MCF 10A (cell line): ENCODE measurements at regions not wholly inside any gene's neighbourhood (a gene's known extent, or its start where the extent isn't known, plus 50 kb on each side); places are given as distances from the start of the nearest gene placed in this dataset.

Experiments
- BruUV-seq: library from RNA; stranded (reverse); fragments of 400-500 nt; replicated peaks from 2 replicates; lab custom pipeline; 2021; lab: Mats Ljungman, UMichigan
- CTCF ChIA-PET: fragments of 300-600 bp; sonication (Branson Sonifier 250); formaldehyde crosslinking; extraction: SDS; loops from one replicate; lab custom pipeline; 2021; ENCODE audit warnings: antibody characterized with exemption, inconsistent platforms; lab: Yijun Ruan, JAX
- POLR2A ChIA-PET: fragments of 300-600, 350-650 bp; sonication (Branson Sonifier 250); formaldehyde crosslinking; extraction: SDS; loops from one replicate; lab custom pipeline; 2020; ENCODE audit warnings: antibody characterized with exemption, inconsistent platforms; lab: Yijun Ruan, JAX
- DNase-seq: peaks from one replicate; pipeline ENCODE4 v3.0.0-alpha.2; 2018; ENCODE audit not compliant: unreplicated experiment
- H3K27ac Mint-ChIP-seq: one replicate; pipeline ENCODE4 v1.8.0; 2022; ENCODE audit warnings: mild to moderate bottlenecking, low read depth, mixed read lengths; ENCODE audit not compliant: unreplicated experiment
- H3K27me3 Mint-ChIP-seq: one replicate; pipeline ENCODE4 v1.8.0; 2022; ENCODE audit warnings: mixed read lengths; ENCODE audit not compliant: insufficient read depth, unreplicated experiment
- H3K36me3 Mint-ChIP-seq: one replicate; pipeline ENCODE4 v1.8.0; 2022; ENCODE audit warnings: mild to moderate bottlenecking, moderate library complexity, mixed read lengths; ENCODE audit not compliant: insufficient read depth, unreplicated experiment
- H3K4me1 Mint-ChIP-seq: one replicate; pipeline ENCODE4 v1.8.0; 2022; ENCODE audit warnings: mixed read lengths; ENCODE audit not compliant: insufficient read depth, unreplicated experiment
- H3K4me3 Mint-ChIP-seq: one replicate; pipeline ENCODE4 v1.8.0; 2022; ENCODE audit warnings: mild to moderate bottlenecking, moderate library complexity, mixed read lengths; ENCODE audit not compliant: unreplicated experiment
- H3K9me3 Mint-ChIP-seq: one replicate; pipeline ENCODE4 v1.8.0; 2022; ENCODE audit warnings: mixed read lengths; ENCODE audit not compliant: unreplicated experiment
- CTCF ChIP-seq: fragments of 200-600 bp; IDR thresholded peaks from one replicate; pipeline ENCODE4 v1.8.0; 2022; ENCODE audit warnings: antibody characterized with exemption, mild to moderate bottlenecking; ENCODE audit not compliant: unreplicated experiment
- intact Hi-C: fragments of 100-400 bp; cut with micrococcal nuclease; formaldehyde crosslinking; loops from 2 replicates; pipeline ENCODE4 v1.14.1; 2022

GRCh38 chr20:7428946-7429345 lies 511.3 kb downstream of the HAO1 start:
- no peak for TF ChIP-seq CTCF
- ChIA-PET POLR2A (interaction anchor here (0.7 kb wide), 1 partner anchor 9 kb away, joined by 3 read pairs; no protein-coding TSS in a partner anchor), CTCF (interaction anchor here (0.7 kb wide), 1 partner anchor 22 kb away, joined by 3 read pairs; no protein-coding TSS in a partner anchor)
- BruUV-seq, result no TSS peak
- no peaks in the 10 kb centered on the region for H3K4me1 Mint-ChIP-seq
- H3K9me3 Mint-ChIP-seq, result no peaks in the 10 kb centered on the region
- H3K4me3 Mint-ChIP-seq, result no peak overlapping the region
- no peak for DNase-seq
- intact Hi-C loops, result no loop called here
- no peaks in the 10 kb centered on the region for H3K36me3 Mint-ChIP-seq
- no peak overlapping the region for H3K27ac Mint-ChIP-seq
- H3K27me3 Mint-ChIP-seq, result no peaks in the 10 kb centered on the region

GRCh38 chr20:7432612-7433011 lies 507.6 kb downstream of the HAO1 start:
- no peak overlapping the region for H3K4me3 Mint-ChIP-seq
- DNase-seq, result no peak
- CTCF ChIA-PET, result no interaction called here
- POLR2A ChIA-PET, result no interaction called here
- H3K27me3 Mint-ChIP-seq, result no peaks in the 10 kb centered on the region
- BruUV-seq, result no TSS peak
- no peaks in the 10 kb centered on the region for H3K36me3 Mint-ChIP-seq
- TF ChIP-seq CTCF, result no peak
- no peak overlapping the region for H3K27ac Mint-ChIP-seq
- H3K4me1 Mint-ChIP-seq, result no peaks in the 10 kb centered on the region
- no peaks in the 10 kb centered on the region for H3K9me3 Mint-ChIP-seq
- intact Hi-C loops, result no loop called here

GRCh38 chr20:7437311-7437710 lies 502.9 kb downstream of the HAO1 start:
- no peak overlapping the region for H3K4me3 Mint-ChIP-seq
- ChIA-PET CTCF (interaction anchor here (0.7 kb wide), 1 partner anchor 1760 kb away, joined by 3 read pairs; no protein-coding TSS in a partner anchor), POLR2A (no interaction called here)
- no peak for DNase-seq
- no peaks in the 10 kb centered on the region for H3K4me1 Mint-ChIP-seq
- H3K27ac Mint-ChIP-seq, result no peak overlapping the region
- no peaks in the 10 kb centered on the region for H3K27me3 Mint-ChIP-seq
- no peak for TF ChIP-seq CTCF
- intact Hi-C loops, result no loop called here
- no peaks in the 10 kb centered on the region for H3K36me3 Mint-ChIP-seq
- H3K9me3 Mint-ChIP-seq, result peaks cover 8% of the 10 kb centered on the region
- BruUV-seq, result no TSS peak

GRCh38 chr20:7449269-7449668 lies 491.0 kb downstream of the HAO1 start:
- BruUV-seq, result no TSS peak
- no peak overlapping the region for H3K4me3 Mint-ChIP-seq
- intact Hi-C loops, result no loop called here

More at GRCh38 chr20:7449269-7449668, 491.0 kb downstream of the HAO1 start:
- DNase-seq, result no peak
- Mint-ChIP-seq H3K4me1 (no peaks in the 10 kb centered on the region), H3K27ac (no peak overlapping the region), H3K36me3 (no peaks in the 10 kb centered on the region), H3K27me3 (no peaks in the 10 kb centered on the region), H3K9me3 (no peaks in the 10 kb centered on the region)
- POLR2A ChIA-PET, result interaction anchor here (0.6 to 1.2 kb wide), 2 partner anchors 10 to 39 kb away, joined by 3 to 4 read pairs; no protein-coding TSS in a partner anchor
- no peak for TF ChIP-seq CTCF
- CTCF ChIA-PET, result interaction anchor here (0.9 to 1.0 kb wide), 2 partner anchors 11 to 410 kb away, joined by 3 to 4 read pairs; no protein-coding TSS in a partner anchor
